Aorta (tissue), 5 donors: ENCODE measurements at regions not wholly inside any gene's neighbourhood (a gene's known extent, or its start where the extent isn't known, plus 50 kb on each side); places are given as distances from the start of the nearest gene placed in this dataset.

Source experiments
- ATAC-seq: fragments of 200-7000 bp; cut with Tn5 transposase; one replicate; pipeline ENCODE4 v1.9.1; 2022; ENCODE audit warnings: moderate library complexity; ENCODE audit not compliant: low FRiP score
- DNase-seq, 2 donors: peaks; one replicate each; pipeline ENCODE4 v3.0.0-alpha.2; 2020
- H3K27ac ChIP-seq, 2 donors: one replicate each; pipeline ENCODE4 v1.5.1; 2013; ENCODE audit warnings: low read length in 2 of 2, mild to moderate bottlenecking in 2 of 2, moderate library complexity in 2 of 2, control low read depth in 1 of 2, inconsistent platforms in 1 of 2, low read depth in 1 of 2
- H3K27me3 ChIP-seq, 2 donors: one replicate each; pipeline ENCODE4 v1.6.1; 2013; ENCODE audit warnings: control low read depth in 1 of 2, low read length in 1 of 2, mild to moderate bottlenecking in 1 of 2, moderate library complexity in 1 of 2; ENCODE audit not compliant: insufficient read depth in 2 of 2, control insufficient read depth in 1 of 2
- H3K36me3 ChIP-seq, 2 donors: one replicate each; pipeline ENCODE4 v1.6.1; 2013; ENCODE audit warnings: control low read depth in 1 of 2, low read length in 1 of 2, mild to moderate bottlenecking in 1 of 2; ENCODE audit not compliant: insufficient read depth in 2 of 2, control insufficient read depth in 1 of 2
- H3K4me1 ChIP-seq, 2 donors: one replicate each; pipeline ENCODE4 v1.6.1; 2013; ENCODE audit warnings: low read length in 2 of 2, control low read depth in 1 of 2, mild to moderate bottlenecking in 1 of 2, moderate library complexity in 1 of 2; ENCODE audit not compliant: insufficient read depth in 2 of 2, control insufficient read depth in 1 of 2
- H3K4me3 ChIP-seq, 2 donors: one replicate each; pipeline ENCODE4 v1.5.1; 2013; ENCODE audit warnings: low read length in 2 of 2, control low read depth in 1 of 2, mild to moderate bottlenecking in 1 of 2
- H3K9me3 ChIP-seq: one replicate; pipeline ENCODE4 v1.6.1; 2013; ENCODE audit warnings: mild to moderate bottlenecking, low read length; ENCODE audit not compliant: control insufficient read depth
- WGBS, 2 donors: extraction: QIAGEN DNeasy Blood & Tissue Kit; methylation state at CpG; one replicate each; pipeline ENCODE4 v1.1.7; 2013; 5-methylcytosine and 5-hydroxymethylcytosine counted together
- intact Hi-C, 2 donors: fragments of 100-400 bp; cut with DNase I; formaldehyde crosslinking; loops; one replicate each; pipeline versions ENCODE4 v1.14.2 to v1.15.0; 2022
- donor health status: healthy with polysubstance abuse.
- donor health status: Bipolar disorder and iron deficiency.
- donor health status: DM: no; HTN: no; CAD: no.
- donor health status: DM: no; HTN: no; CAD: no.
- donor health status: DM: yes; HTN: yes; CAD: no.

DNA sequence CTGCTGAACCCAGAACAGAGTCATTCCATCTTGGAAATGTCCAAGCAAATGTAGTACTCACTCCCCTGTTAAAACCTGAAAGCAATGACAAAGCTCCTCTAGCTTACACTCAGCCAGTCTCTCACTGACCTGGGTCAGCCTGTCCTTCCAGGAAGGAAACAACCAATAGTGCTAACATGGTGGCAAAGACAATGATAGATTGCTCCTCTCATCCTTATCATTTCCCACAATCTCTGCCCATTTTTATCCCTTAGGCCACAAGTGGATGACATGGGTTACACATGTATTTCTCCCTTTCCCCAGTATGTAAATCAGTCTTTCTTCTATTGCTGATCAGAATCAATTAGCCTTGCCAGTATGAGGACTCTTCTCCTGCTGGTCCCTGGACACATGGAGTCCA lies 154.6 kb upstream of the SESN3 start:
- intact Hi-C loops, result no loop called here
- H3K27me3 ChIP-seq, result no peaks in the 10 kb centered on the region
- H3K4me3 ChIP-seq, result no peak overlapping the region
- no peak overlapping the region for H3K27ac ChIP-seq
- no peaks in the 10 kb centered on the region for H3K4me1 ChIP-seq
- H3K36me3 ChIP-seq, result no peaks in the 10 kb centered on the region
- ATAC-seq, result no peak
- H3K9me3 ChIP-seq, result no peaks in the 10 kb centered on the region
- no peak for DNase-seq

DNA sequence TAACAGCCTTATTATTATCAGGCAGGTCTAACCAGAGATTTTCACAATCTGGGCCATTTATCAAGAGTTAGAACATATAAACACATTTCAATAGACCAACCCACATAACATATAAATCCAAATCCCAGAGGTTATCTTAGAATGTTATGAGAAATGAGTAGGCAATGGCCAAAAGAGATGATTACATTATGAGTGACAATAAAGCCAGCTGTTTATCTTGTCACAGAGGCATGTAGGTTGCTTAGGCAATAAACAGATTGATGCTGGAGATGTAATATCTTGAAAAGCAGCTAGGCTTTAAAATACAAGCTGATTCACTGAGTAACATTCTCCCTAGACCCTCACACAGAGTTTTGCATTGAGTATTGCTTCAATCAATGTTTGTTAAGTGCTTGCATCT lies 148.5 kb upstream of the SESN3 start:
- H3K4me1 ChIP-seq, result no peaks in the 10 kb centered on the region

GRCh38 chr11:95378789-95379188 lies 147.8 kb upstream of the SESN3 start:
- H3K4me1 ChIP-seq, result no peaks in the 10 kb centered on the region
- intact Hi-C loops, result no loop called here
- no peaks in the 10 kb centered on the region for H3K27me3 ChIP-seq
- H3K9me3 ChIP-seq, result no peaks in the 10 kb centered on the region
- DNase-seq (no peak), ATAC-seq (no peak)
- H3K4me3 ChIP-seq, result no peak overlapping the region
- H3K36me3 ChIP-seq, result no peaks in the 10 kb centered on the region
- H3K27ac ChIP-seq, result no peak overlapping the region
- WGBS, 2 donors, result 93 to 97% methylated on average over 1 of the region's 1 CpG

More for the DNA sequence above, 148.5 kb upstream of the SESN3 start:
- Histone ChIP-seq H3K27ac (no peak overlapping the region), H3K4me3 (no peak overlapping the region), H3K27me3 (no peaks in the 10 kb centered on the region), H3K9me3 (no peaks in the 10 kb centered on the region), H3K36me3 (no peaks in the 10 kb centered on the region)
- intact Hi-C loops, result no loop called here
- ATAC-seq (no peak), DNase-seq (no peak)

- intact Hi-C loops, result no loop called here
- 32 to 44% methylated on average over 2 of the region's 2 CpGs for WGBS, 2 donors
- Histone ChIP-seq H3K4me3 (no peak overlapping the region), H3K36me3 (no peaks in the 10 kb centered on the region), H3K9me3 (no peaks in the 10 kb centered on the region), H3K27me3 (no peaks in the 10 kb centered on the region), H3K27ac (no peak overlapping the region), H3K4me1 (no peaks in the 10 kb centered on the region)
- ATAC-seq, result no peak
- no peak for DNase-seq
Measured at GRCh38 chr11:95378111-95378510, 147.1 kb upstream of the SESN3 start.

DNA sequence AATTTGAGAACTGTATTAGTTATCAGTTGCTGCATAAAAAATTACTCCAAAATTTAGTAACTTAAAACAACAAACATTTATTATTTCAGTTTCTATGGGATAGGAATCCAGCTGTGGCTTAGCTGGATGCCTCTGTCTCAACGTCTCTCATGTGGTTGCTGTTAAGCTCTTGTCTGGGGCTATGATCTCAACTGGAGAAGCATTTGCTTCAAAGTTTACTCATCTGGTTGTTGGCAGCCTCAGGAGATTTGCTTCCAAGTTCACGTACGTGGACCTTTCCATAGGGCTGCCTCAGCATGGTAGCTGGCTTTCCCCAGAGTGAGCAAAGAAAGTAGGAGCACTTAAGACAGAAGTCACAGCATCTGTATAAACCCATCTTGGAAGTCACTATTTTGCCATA lies 144.9 kb upstream of the SESN3 start:
- no peak overlapping the region for H3K27ac ChIP-seq
- no peak overlapping the region for H3K4me3 ChIP-seq
- intact Hi-C loops, result no loop called here
- H3K4me1 ChIP-seq, result no peaks in the 10 kb centered on the region
- H3K36me3 ChIP-seq, result no peaks in the 10 kb centered on the region
- no peaks in the 10 kb centered on the region for H3K9me3 ChIP-seq
- ATAC-seq (no peak), DNase-seq (no peak)
- H3K27me3 ChIP-seq, result no peaks in the 10 kb centered on the region
- WGBS, 2 donors, result 0 to 6% methylated on average over 3 of the region's 3 CpGs

- 86 to 88% methylated on average over 1 of the region's 1 CpG for WGBS, 2 donors
- no peak for ATAC-seq
- H3K4me1 ChIP-seq, result no peaks in the 10 kb centered on the region
- H3K27ac ChIP-seq, result no peak overlapping the region
- H3K4me3 ChIP-seq, result no peak overlapping the region
- no peaks in the 10 kb centered on the region for H3K27me3 ChIP-seq
- no peak for DNase-seq
- H3K36me3 ChIP-seq, result no peaks in the 10 kb centered on the region
- no peaks in the 10 kb centered on the region for H3K9me3 ChIP-seq
- intact Hi-C loops, result no loop called here
Measured at GRCh38 chr11:95375451-95375850, 144.4 kb upstream of the SESN3 start.

- H3K27ac ChIP-seq, result no peak overlapping the region
- intact Hi-C loops, result no loop called here
- no peaks in the 10 kb centered on the region for H3K4me1 ChIP-seq
- no peaks in the 10 kb centered on the region for H3K27me3 ChIP-seq
- no peaks in the 10 kb centered on the region for H3K36me3 ChIP-seq
- no peak for ATAC-seq
- DNase-seq, result no peak
- H3K4me3 ChIP-seq, result no peak overlapping the region
- no peaks in the 10 kb centered on the region for H3K9me3 ChIP-seq
- 90 to 94% methylated on average over 4 of the region's 4 CpGs for WGBS, 2 donors
Measured at GRCh38 chr11:95374105-95374504, 143.1 kb upstream of the SESN3 start.

- ATAC-seq (no peak), DNase-seq (no peak)
- Histone ChIP-seq H3K4me1 (no peaks in the 10 kb centered on the region), H3K4me3 (no peak overlapping the region), H3K27me3 (no peaks in the 10 kb centered on the region), H3K27ac (no peak overlapping the region), H3K36me3 (no peaks in the 10 kb centered on the region), H3K9me3 (no peaks in the 10 kb centered on the region)
- 92 to 97% methylated on average over 1 of the region's 1 CpG for WGBS, 2 donors
- intact Hi-C loops, result no loop called here
Measured at GRCh38 chr11:95373241-95373640, 142.2 kb upstream of the SESN3 start.

DNA sequence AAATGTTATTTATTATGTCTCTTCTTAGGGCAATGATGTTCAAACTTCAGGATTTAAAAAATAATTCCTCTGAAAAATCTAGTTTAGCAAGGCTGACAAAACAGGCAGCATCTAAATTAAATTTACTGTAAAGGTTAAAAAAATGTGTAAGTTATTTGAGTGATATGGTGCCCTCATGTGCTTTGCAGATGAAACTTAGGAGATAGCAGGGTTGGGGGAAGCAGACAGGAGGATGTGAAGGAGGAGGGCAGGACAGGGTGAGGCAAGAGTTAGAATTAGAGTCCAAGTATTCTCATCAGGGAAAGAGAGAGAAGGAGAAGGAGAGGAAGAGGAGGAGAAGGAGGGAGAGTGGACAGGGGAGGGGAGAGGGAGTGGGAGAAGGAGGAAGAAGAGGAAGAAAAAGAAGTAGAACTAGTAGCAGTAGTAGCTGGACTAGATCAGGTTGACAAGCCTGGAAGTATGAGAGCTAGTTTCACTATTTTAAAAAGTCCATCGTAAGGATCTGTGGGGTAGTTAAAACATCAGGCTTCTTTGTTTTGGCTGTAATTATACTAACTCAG lies 141.2 kb upstream of the SESN3 start:
- Histone ChIP-seq H3K4me1 (no peaks in the 10 kb centered on the region), H3K27ac (no peak overlapping the region), H3K36me3 (no peaks in the 10 kb centered on the region), H3K9me3 (no peaks in the 10 kb centered on the region), H3K27me3 (no peaks in the 10 kb centered on the region), H3K4me3 (no peak overlapping the region)
- WGBS, 2 donors, result 80 to 87% methylated on average over 1 of the region's 1 CpG
- ATAC-seq, result no peak
- intact Hi-C loops, result no loop called here
- no peak for DNase-seq
